ENCODE measurements at regions not wholly inside any gene's neighbourhood (a gene's known extent, or its start where the extent isn't known, plus 50 kb on each side); places are given as distances from the start of the nearest gene placed in this dataset.

DNA sequence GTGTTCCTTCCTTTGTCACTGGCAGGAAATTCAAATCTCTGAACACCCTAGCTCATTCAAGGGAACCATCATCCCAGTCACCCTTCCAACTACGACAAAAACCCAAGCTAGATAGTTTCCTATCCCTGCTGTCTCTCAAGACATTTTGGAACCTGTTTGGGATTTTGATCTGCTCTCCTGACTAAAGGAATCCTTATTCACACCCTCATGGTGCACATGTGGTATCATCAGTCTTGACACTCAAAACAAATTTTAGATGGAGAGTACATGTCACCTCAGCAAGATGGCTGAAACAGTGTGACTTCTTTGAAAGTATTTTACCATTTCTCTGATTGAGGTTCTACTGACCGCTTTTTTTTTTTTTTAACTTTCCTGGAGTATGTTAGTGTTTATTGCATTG is 234.3 kb upstream of the TMEM229A start:
- intact Hi-C loops (cut with DNase I), result no loop called here
- no peak for DNase-seq (ENCODE audit: extremely low spot score)
- no peaks in the 10 kb centered on the region for H3K9me3 ChIP-seq
- 74% methylated on average over 2 of the region's 2 CpGs for WGBS
- TF ChIP-seq POLR2AphosphoS5 (IDR thresholded peaks at IDR 0.05) (no peak), EP300 (IDR thresholded peaks at IDR 0.05) (no peak), POLR2A (IDR thresholded peaks at IDR 0.05; ENCODE audit: low read depth) (no peak)
- TF ChIP-seq, protein P1, sequence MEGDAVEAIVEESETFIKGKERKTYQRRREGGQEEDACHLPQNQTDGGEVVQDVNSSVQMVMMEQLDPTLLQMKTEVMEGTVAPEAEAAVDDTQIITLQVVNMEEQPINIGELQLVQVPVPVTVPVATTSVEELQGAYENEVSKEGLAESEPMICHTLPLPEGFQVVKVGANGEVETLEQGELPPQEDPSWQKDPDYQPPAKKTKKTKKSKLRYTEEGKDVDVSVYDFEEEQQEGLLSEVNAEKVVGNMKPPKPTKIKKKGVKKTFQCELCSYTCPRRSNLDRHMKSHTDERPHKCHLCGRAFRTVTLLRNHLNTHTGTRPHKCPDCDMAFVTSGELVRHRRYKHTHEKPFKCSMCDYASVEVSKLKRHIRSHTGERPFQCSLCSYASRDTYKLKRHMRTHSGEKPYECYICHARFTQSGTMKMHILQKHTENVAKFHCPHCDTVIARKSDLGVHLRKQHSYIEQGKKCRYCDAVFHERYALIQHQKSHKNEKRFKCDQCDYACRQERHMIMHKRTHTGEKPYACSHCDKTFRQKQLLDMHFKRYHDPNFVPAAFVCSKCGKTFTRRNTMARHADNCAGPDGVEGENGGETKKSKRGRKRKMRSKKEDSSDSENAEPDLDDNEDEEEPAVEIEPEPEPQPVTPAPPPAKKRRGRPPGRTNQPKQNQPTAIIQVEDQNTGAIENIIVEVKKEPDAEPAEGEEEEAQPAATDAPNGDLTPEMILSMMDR (IDR thresholded peaks at IDR 0.05), result no peak
- no peak overlapping the region for H3K4me3 ChIP-seq
- no peaks in the 10 kb centered on the region for H3K36me3 ChIP-seq
- H3K4me1 ChIP-seq, result no peaks in the 10 kb centered on the region
- H3K27ac ChIP-seq (replicated peaks in 1 of 4), result no peak overlapping the region
- H3K27me3 ChIP-seq, result no peaks in the 10 kb centered on the region

GRCh38 chr7:124263232-124263827 is 230.5 kb upstream of the TMEM229A start:
- no peak overlapping the region for H3K4me3 ChIP-seq
- intact Hi-C loops (cut with DNase I), result no loop called here
- no peaks in the 10 kb centered on the region for H3K4me1 ChIP-seq
- TF ChIP-seq POLR2A (IDR thresholded peaks at IDR 0.05; ENCODE audit: low read depth), result no peak
- TF ChIP-seq, protein P1 (IDR thresholded peaks at IDR 0.05), result no peak
- no peak for TF ChIP-seq POLR2AphosphoS5 (IDR thresholded peaks at IDR 0.05)
- no peak for TF ChIP-seq EP300 (IDR thresholded peaks at IDR 0.05)
- 75% methylated on average over 4 of the region's 4 CpGs for WGBS
- no peaks in the 10 kb centered on the region for H3K27me3 ChIP-seq
- H3K9me3 ChIP-seq, result no peaks in the 10 kb centered on the region
- DNase-seq (ENCODE audit: extremely low spot score), result no peak
- no peaks in the 10 kb centered on the region for H3K36me3 ChIP-seq
- H3K27ac ChIP-seq (replicated peaks in 1 of 4), result no peak overlapping the region

- Histone ChIP-seq H3K4me3 (no peak overlapping the region), H3K27ac (replicated peaks in 1 of 4) (no peak overlapping the region), H3K36me3 (no peaks in the 10 kb centered on the region), H3K9me3 (no peaks in the 10 kb centered on the region), H3K4me1 (no peaks in the 10 kb centered on the region), H3K27me3 (no peaks in the 10 kb centered on the region)
- intact Hi-C loops (cut with DNase I), result no loop called here
- TF ChIP-seq EP300 (IDR thresholded peaks at IDR 0.05) (no peak), POLR2AphosphoS5 (IDR thresholded peaks at IDR 0.05) (no peak), POLR2A (IDR thresholded peaks at IDR 0.05; ENCODE audit: low read depth) (no peak)
- TF ChIP-seq, protein P1 (IDR thresholded peaks at IDR 0.05), result no peak
- 79% methylated on average over 2 of the region's 2 CpGs for WGBS
- no peak for DNase-seq (ENCODE audit: extremely low spot score)
These were observed 228.8 kb upstream of the TMEM229A start for GRCh38 chr7:124261710-124262109.

DNA sequence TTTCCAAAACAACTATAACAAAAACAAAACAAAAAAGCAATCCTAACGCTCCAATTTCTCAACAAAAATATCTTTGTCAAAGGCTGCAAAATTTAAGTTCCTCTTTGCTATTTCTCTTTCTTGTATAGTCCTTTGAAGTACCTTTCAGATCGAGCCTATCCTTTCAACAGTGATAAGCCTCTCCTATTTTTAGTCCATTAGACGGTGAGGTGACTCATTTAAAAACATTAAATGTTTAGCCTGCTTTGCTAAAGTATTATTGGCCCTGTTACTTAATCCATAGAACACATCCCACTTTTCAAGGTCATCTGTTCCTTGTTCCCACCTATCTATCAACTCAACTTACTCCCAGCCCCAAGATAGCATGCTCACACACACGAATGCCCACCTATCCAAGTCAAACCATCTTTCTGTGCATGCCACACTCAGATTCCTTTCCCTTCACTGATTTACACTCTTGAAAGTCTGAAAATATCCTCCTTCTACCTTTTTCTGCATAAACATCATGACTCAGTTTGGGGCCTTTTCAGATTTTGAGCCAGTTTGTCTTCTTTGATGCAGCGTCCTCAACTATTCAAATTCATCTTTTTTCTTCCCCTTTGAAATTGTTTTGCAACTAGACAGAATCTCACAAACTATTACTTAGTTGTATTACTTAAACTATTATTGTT is 224.9 kb upstream of the TMEM229A start:
- no peaks in the 10 kb centered on the region for H3K4me1 ChIP-seq
- TF ChIP-seq POLR2AphosphoS5 (IDR thresholded peaks at IDR 0.05), result no peak
- TF ChIP-seq, protein P1 (IDR thresholded peaks at IDR 0.05), result no peak
- no peak for TF ChIP-seq POLR2A (IDR thresholded peaks at IDR 0.05; ENCODE audit: low read depth)
- TF ChIP-seq EP300 (IDR thresholded peaks at IDR 0.05), result no peak
- intact Hi-C loops (cut with DNase I), result no loop called here
- H3K4me3 ChIP-seq, result no peak overlapping the region
- no peak for DNase-seq (ENCODE audit: extremely low spot score)
- no peaks in the 10 kb centered on the region for H3K9me3 ChIP-seq
- H3K27ac ChIP-seq (replicated peaks in 1 of 4), result no peak overlapping the region
- 52% methylated on average over 5 of the region's 5 CpGs for WGBS
- H3K36me3 ChIP-seq, result no peaks in the 10 kb centered on the region
- no peaks in the 10 kb centered on the region for H3K27me3 ChIP-seq
